ENCODE measurements at regions not wholly inside any gene's neighbourhood (a gene's known extent, or its start where the extent isn't known, plus 50 kb on each side); places are given as distances from the start of the nearest gene placed in this dataset.
"Not testable (repeated sequence)": the region's sequence is repeated elsewhere in the genome, so short reads cannot be mapped to it uniquely, and the experiment has no call there.

GRCh38 chr5:169531631-169532030 is 51.9 kb upstream of the SPDL1 start:
- no peaks in the 10 kb centered on the region for H3K36me3 ChIP-seq (ENCODE audit: low read depth)
- TF ChIP-seq CTCF (IDR thresholded peaks at IDR 0.05): no peak
- no peaks in the 10 kb centered on the region for H3K4me1 ChIP-seq (ENCODE audit: low read depth)
- no peak for DNase-seq
- no peak for ATAC-seq
- H3K9me3 ChIP-seq: no peaks in the 10 kb centered on the region
- intact Hi-C loops (cut with DNase I, micrococcal nuclease): no loop called here
- H3K4me3 ChIP-seq: no peak overlapping the region

- Histone ChIP-seq H3K36me3 (ENCODE audit: low read depth) (no peaks in the 10 kb centered on the region), H3K4me1 (ENCODE audit: low read depth) (no peaks in the 10 kb centered on the region), H3K9me3 (no peaks in the 10 kb centered on the region), H3K4me3 (no peak overlapping the region)
- no peak for DNase-seq
- intact Hi-C loops (cut with DNase I, micrococcal nuclease): no loop called here
- no peak for ATAC-seq
- TF ChIP-seq CTCF (IDR thresholded peaks at IDR 0.05): no peak
Measured at GRCh38 chr5:169527863-169528262, 55.7 kb upstream of the SPDL1 start.

GRCh38 chr5:169527066-169527465 is 56.5 kb upstream of the SPDL1 start:
- no peak overlapping the region for H3K4me3 ChIP-seq
- TF ChIP-seq CTCF (IDR thresholded peaks at IDR 0.05): no peak
- DNase-seq (no peak), ATAC-seq (no peak)
- no peaks in the 10 kb centered on the region for H3K9me3 ChIP-seq
- intact Hi-C loops (cut with DNase I, micrococcal nuclease): no loop called here
- H3K36me3 ChIP-seq (ENCODE audit: low read depth): no peaks in the 10 kb centered on the region
- H3K4me1 ChIP-seq (ENCODE audit: low read depth): no peaks in the 10 kb centered on the region

- Histone ChIP-seq H3K4me3 (no peak overlapping the region), H3K9me3 (no peaks in the 10 kb centered on the region), H3K36me3 (ENCODE audit: low read depth) (no peaks in the 10 kb centered on the region), H3K4me1 (ENCODE audit: low read depth) (no peaks in the 10 kb centered on the region)
- no peak for DNase-seq
- intact Hi-C loops (cut with DNase I, micrococcal nuclease): no loop called here
- ATAC-seq: no peak
- TF ChIP-seq CTCF (IDR thresholded peaks at IDR 0.05): no peak
Measured at GRCh38 chr5:169522851-169523250, 60.7 kb upstream of the SPDL1 start.

- intact Hi-C loops (cut with DNase I, micrococcal nuclease): no loop called here
- no peak overlapping the region for H3K4me3 ChIP-seq
- H3K4me1 ChIP-seq (ENCODE audit: low read depth): no peaks in the 10 kb centered on the region
- no peak for ATAC-seq
- no peak for TF ChIP-seq CTCF (IDR thresholded peaks at IDR 0.05)
- H3K9me3 ChIP-seq: no peaks in the 10 kb centered on the region
- DNase-seq: no peak
- no peaks in the 10 kb centered on the region for H3K36me3 ChIP-seq (ENCODE audit: low read depth)
Measured at GRCh38 chr5:169521366-169521983, 62.1 kb upstream of the SPDL1 start.

GRCh38 chr5:169519358-169519757 is 64.2 kb upstream of the SPDL1 start:
- no peaks in the 10 kb centered on the region for H3K9me3 ChIP-seq
- H3K4me1 ChIP-seq (ENCODE audit: low read depth): no peaks in the 10 kb centered on the region
- H3K4me3 ChIP-seq: no peak overlapping the region
- ATAC-seq (no peak), DNase-seq (no peak)
- H3K36me3 ChIP-seq (ENCODE audit: low read depth): no peaks in the 10 kb centered on the region
- intact Hi-C loops (cut with DNase I, micrococcal nuclease): no loop called here
- TF ChIP-seq CTCF (IDR thresholded peaks at IDR 0.05): no peak

- H3K36me3 ChIP-seq (ENCODE audit: low read depth); ATAC-seq; H3K4me3 ChIP-seq; H3K4me1 ChIP-seq (ENCODE audit: low read depth); DNase-seq; H3K9me3 ChIP-seq; intact Hi-C loops (cut with DNase I, micrococcal nuclease): not testable (repeated sequence)
Measured at GRCh38 chr5:169518779-169519178, 64.8 kb upstream of the SPDL1 start.
